Tibial nerve (tissue), 4 donors: ENCODE measurements at regions not wholly inside any gene's neighbourhood (a gene's known extent, or its start where the extent isn't known, plus 50 kb on each side); places are given as distances from the start of the nearest gene placed in this dataset.

ENCODE experiments used
- CTCF ChIP-seq, 5 experiments: fragments of 200-600 bp in 3 of 5; fragments of 450-650 bp in 2 of 5; sonication (generic) in 3 of 5; IDR thresholded peaks; one replicate each; pipeline ENCODE4 v1.5.1; 2016 to 2019; ENCODE audit warnings: antibody characterized with exemption in 5 of 5, mild to moderate bottlenecking in 3 of 5, moderate library complexity in 2 of 5
- EP300 ChIP-seq, 2 donors: sonication (generic); formaldehyde crosslinking; IDR thresholded peaks; one replicate each; pipeline ENCODE4 v1.6.1; 2017; ENCODE audit warnings: antibody characterized with exemption in 2 of 2, mild to moderate bottlenecking in 1 of 2

GRCh38 chr4:151833174-151833573 lies 72.4 kb upstream of the GATB start:
- no peak for TF ChIP-seq CTCF (IDR thresholded peaks at IDR 0.05)
- no peak for TF ChIP-seq EP300 (IDR thresholded peaks at IDR 0.05)
